RWPE2 (cell line): ENCODE measurements at regions not wholly inside any gene's neighbourhood (a gene's known extent, or its start where the extent isn't known, plus 50 kb on each side); places are given as distances from the start of the nearest gene placed in this dataset.

Experiments
- ATAC-seq: fragments of 200-7000 bp; cut with Tn5 transposase; 3 replicates; pipeline ENCODE4 v1.9.1; 2021; ENCODE audit warnings: low read depth
- DNase-seq: peaks from one replicate; pipeline ENCODE4 v3.0.0-alpha.2; 2020; ENCODE audit warnings: low spot score
- H3K27ac ChIP-seq: fragments of 450-650 bp; 2 replicates; pipeline ENCODE4 v1.5.1; 2017; ENCODE audit warnings: mild to moderate bottlenecking; ENCODE audit not compliant: poor library complexity, severe bottlenecking
- H3K27me3 ChIP-seq: fragments of 250-450 bp; sonication (Bioruptor Pico); 2 replicates; pipeline ENCODE4 v1.5.1; 2021; ENCODE audit warnings: mild to moderate bottlenecking, moderate library complexity; ENCODE audit not compliant: insufficient read depth, poor library complexity, severe bottlenecking
- H3K36me3 ChIP-seq: fragments of 250-450 bp; sonication (Bioruptor Pico); 2 replicates; pipeline ENCODE4 v1.5.1; 2020; ENCODE audit warnings: low read depth, mild to moderate bottlenecking, moderate library complexity
- H3K4me1 ChIP-seq: fragments of 250-450 bp; sonication (Bioruptor Pico); 2 replicates; pipeline ENCODE4 v1.5.1; 2021; ENCODE audit warnings: mild to moderate bottlenecking, moderate library complexity; ENCODE audit not compliant: insufficient read depth, poor library complexity, severe bottlenecking
- H3K4me3 ChIP-seq: fragments of 250-450 bp; sonication (Bioruptor Pico); 2 replicates; pipeline ENCODE4 v1.5.1; 2021; ENCODE audit warnings: mild to moderate bottlenecking, moderate library complexity; ENCODE audit not compliant: severe bottlenecking
- H3K9me3 ChIP-seq: fragments of 250-450 bp; sonication (Bioruptor Pico); 2 replicates; pipeline ENCODE4 v1.5.1; 2021; ENCODE audit warnings: mild to moderate bottlenecking, moderate library complexity; ENCODE audit not compliant: severe bottlenecking
- CTCF ChIP-seq: fragments of 450-650 bp; IDR thresholded peaks from one replicate; pipeline ENCODE4 v1.5.1; 2017; ENCODE audit warnings: mild to moderate bottlenecking, moderate library complexity; ENCODE audit not compliant: poor library complexity, severe bottlenecking

DNA sequence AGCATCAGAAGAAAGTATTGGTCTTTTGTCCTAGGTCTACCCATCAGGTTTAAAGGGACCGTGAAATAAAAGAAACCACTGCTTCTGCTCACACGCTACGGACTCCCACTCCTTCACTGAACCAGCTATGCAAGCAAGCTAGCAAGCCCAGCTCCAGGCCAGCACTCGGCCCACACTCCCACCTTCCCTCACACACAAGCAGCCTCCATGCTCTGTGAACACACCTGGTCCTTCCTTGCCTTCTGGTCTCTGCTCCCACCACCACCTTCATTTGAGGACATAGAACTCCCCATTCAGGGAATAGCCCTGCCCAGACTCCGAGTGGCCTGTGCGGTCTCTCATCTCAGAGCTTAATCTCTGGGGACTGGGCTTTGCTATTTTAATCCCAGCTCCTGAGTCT lies 436.4 kb upstream of the CDH4 start:
- H3K4me1 ChIP-seq = no peaks in the 10 kb centered on the region
- peaks cover 100% of the 10 kb centered on the region for H3K27me3 ChIP-seq
- H3K27ac ChIP-seq = no peak overlapping the region
- DNase-seq = no peak
- no peak overlapping the region for H3K4me3 ChIP-seq
- H3K9me3 ChIP-seq = no peaks in the 10 kb centered on the region
- ATAC-seq = no peak
- no peaks in the 10 kb centered on the region for H3K36me3 ChIP-seq
- TF ChIP-seq CTCF = no peak

DNA sequence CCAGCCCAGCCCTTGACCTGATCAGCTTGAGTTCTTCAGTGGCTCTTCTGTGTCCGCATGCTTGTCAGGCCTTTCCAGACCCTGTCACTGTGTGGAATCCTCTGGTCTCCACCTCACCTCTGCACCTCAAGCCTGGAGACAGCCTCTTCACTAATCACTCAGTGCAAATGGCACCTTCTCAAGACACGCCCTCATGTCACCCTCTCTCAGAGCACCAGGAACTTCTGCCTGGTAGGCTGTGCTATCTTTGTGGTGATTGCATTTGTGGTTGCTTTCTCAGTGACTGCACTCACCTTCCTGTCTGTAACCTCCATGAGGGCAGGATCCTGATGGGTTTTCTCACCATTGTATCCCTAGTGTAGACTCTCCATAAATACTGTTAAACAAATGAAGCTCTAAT lies 435.2 kb upstream of the CDH4 start:
- Histone ChIP-seq H3K27ac (no peak overlapping the region), H3K9me3 (no peaks in the 10 kb centered on the region), H3K36me3 (no peaks in the 10 kb centered on the region), H3K4me3 (no peak overlapping the region), H3K27me3 (peaks cover 100% of the 10 kb centered on the region), H3K4me1 (no peaks in the 10 kb centered on the region)
- no peak for DNase-seq
- ATAC-seq = no peak
- no peak for TF ChIP-seq CTCF

DNA sequence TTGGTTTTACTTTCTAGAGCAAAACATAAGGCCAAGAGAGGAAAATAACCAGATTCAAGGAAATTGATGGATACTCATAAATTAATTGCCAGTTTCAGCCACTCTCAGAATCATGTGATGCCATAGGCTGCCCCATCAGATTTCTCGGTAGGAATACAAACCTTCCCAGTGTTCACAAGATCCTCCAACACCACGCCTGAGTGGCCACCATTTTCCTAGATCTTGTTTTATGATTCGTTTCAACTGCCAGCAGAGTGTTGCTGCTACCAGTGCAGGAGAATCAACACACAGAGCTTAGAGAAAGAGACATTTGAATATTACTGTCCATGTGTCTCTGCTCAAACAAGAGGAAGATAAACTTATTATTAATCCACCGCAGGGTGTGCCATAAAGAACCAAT lies 434.2 kb upstream of the CDH4 start:
- peaks cover 100% of the 10 kb centered on the region for H3K27me3 ChIP-seq
- H3K9me3 ChIP-seq = no peaks in the 10 kb centered on the region
- H3K4me1 ChIP-seq = no peaks in the 10 kb centered on the region
- no peak for ATAC-seq
- H3K4me3 ChIP-seq = no peak overlapping the region
- no peak for TF ChIP-seq CTCF
- H3K27ac ChIP-seq = no peak overlapping the region
- no peaks in the 10 kb centered on the region for H3K36me3 ChIP-seq
- DNase-seq = no peak

GRCh38 chr20:60819511-60819910 lies 432.6 kb upstream of the CDH4 start:
- no peak for TF ChIP-seq CTCF
- H3K27me3 ChIP-seq = peaks cover 100% of the 10 kb centered on the region
- no peak for ATAC-seq
- DNase-seq = no peak
- no peaks in the 10 kb centered on the region for H3K4me1 ChIP-seq
- no peak overlapping the region for H3K4me3 ChIP-seq
- no peak overlapping the region for H3K27ac ChIP-seq
- no peaks in the 10 kb centered on the region for H3K36me3 ChIP-seq
- H3K9me3 ChIP-seq = no peaks in the 10 kb centered on the region

DNA sequence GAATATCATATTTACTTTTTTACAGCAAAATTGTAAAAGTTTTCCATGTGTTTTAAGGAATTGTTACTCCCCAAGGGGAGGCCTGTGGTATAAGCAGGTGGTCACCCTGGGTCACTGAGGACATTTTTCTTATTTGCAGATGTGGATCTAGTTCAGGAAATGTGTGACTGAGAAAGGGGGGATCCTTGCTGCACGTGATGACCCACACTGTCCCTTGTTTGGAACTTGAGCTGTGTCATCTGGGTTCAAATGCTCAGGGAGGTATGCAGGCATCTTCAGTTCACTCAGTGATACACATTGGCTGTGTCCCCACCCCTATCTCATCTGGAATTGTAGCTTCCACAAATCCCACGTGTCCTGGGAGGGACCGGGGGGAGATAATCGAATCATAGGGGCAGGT lies 431.9 kb upstream of the CDH4 start:
- DNase-seq (no peak), ATAC-seq (no peak)
- no peak for TF ChIP-seq CTCF
- no peak overlapping the region for H3K4me3 ChIP-seq
- peaks cover 98% of the 10 kb centered on the region for H3K27me3 ChIP-seq
- no peak overlapping the region for H3K27ac ChIP-seq
- no peaks in the 10 kb centered on the region for H3K4me1 ChIP-seq
- H3K36me3 ChIP-seq = no peaks in the 10 kb centered on the region
- no peaks in the 10 kb centered on the region for H3K9me3 ChIP-seq
